Mesenchymal stem cell (in vitro differentiated cells and primary cell): ENCODE measurements at regions not wholly inside any gene's neighbourhood (a gene's known extent, or its start where the extent isn't known, plus 50 kb on each side); places are given as distances from the start of the nearest gene placed in this dataset.

Source experiments
- DNase-seq: peaks from one replicate; pipeline ENCODE4 v3.0.0-alpha.2; 2013
- H2AFZ ChIP-seq: one replicate; pipeline ENCODE4 v1.6.1; 2013; ENCODE audit warnings: low read depth, mild to moderate bottlenecking, control low read depth, inconsistent platforms, low read length, moderate library complexity
- H2AK5ac ChIP-seq: 2 replicates; pipeline ENCODE4 v1.6.1; 2013; ENCODE audit warnings: low read length, moderate library complexity, mild to moderate bottlenecking, inconsistent platforms; ENCODE audit not compliant: severe bottlenecking
- H2BK120ac ChIP-seq: one replicate; pipeline ENCODE4 v1.6.1; 2013; ENCODE audit warnings: low read depth, mild to moderate bottlenecking, inconsistent platforms, low read length, moderate library complexity
- H2BK12ac ChIP-seq, 2 experiments: one replicate each; pipeline ENCODE4 v1.6.1; 2013; ENCODE audit warnings: inconsistent platforms in 2 of 2, low read length in 2 of 2, mild to moderate bottlenecking in 2 of 2, moderate library complexity in 2 of 2, control low read depth in 1 of 2
- H2BK15ac ChIP-seq: one replicate; pipeline ENCODE4 v1.6.1; 2013; ENCODE audit warnings: mild to moderate bottlenecking, low read depth, inconsistent platforms; ENCODE audit not compliant: poor library complexity, severe bottlenecking
- H2BK5ac ChIP-seq: 2 replicates; pipeline ENCODE4 v1.6.1; 2013; ENCODE audit warnings: low read depth, mild to moderate bottlenecking, low read length, control low read depth, inconsistent platforms; ENCODE audit not compliant: poor library complexity, severe bottlenecking
- H3K14ac ChIP-seq, 2 experiments: one replicate each; pipeline ENCODE4 v1.6.1; 2013; ENCODE audit warnings: inconsistent platforms in 2 of 2, low read length in 2 of 2, control low read depth in 1 of 2, mild to moderate bottlenecking in 1 of 2, moderate library complexity in 1 of 2
- H3K18ac ChIP-seq, 2 experiments: one replicate each; pipeline ENCODE4 v1.6.1; 2013; ENCODE audit warnings: inconsistent platforms in 2 of 2, low read length in 2 of 2, control low read depth in 1 of 2, low read depth in 1 of 2, mild to moderate bottlenecking in 1 of 2
- H3K23ac ChIP-seq, 2 experiments: one replicate each; pipeline ENCODE4 v1.6.1; 2013; ENCODE audit warnings: inconsistent platforms in 2 of 2, low read length in 2 of 2, mild to moderate bottlenecking in 2 of 2, moderate library complexity in 2 of 2, control low read depth in 1 of 2
- H3K27ac ChIP-seq: 2 replicates; pipeline ENCODE4 v1.5.1; 2013; ENCODE audit warnings: mild to moderate bottlenecking, moderate library complexity, low read length, control low read depth, inconsistent platforms; ENCODE audit not compliant: poor library complexity, severe bottlenecking
- H3K27me3 ChIP-seq, 2 experiments: 2 replicates each; pipeline versions ENCODE4 v1.6.1 to v1.7.0; 2013; ENCODE audit warnings: low read length in 2 of 2, mild to moderate bottlenecking in 2 of 2, moderate library complexity in 2 of 2, control low read depth in 1 of 2, inconsistent platforms in 1 of 2; ENCODE audit not compliant: control insufficient read depth in 1 of 2, insufficient read depth in 1 of 2
- H3K36me3 ChIP-seq, 2 experiments: 2 replicates each; pipeline versions ENCODE4 v1.6.1 to v1.7.0; 2013; ENCODE audit warnings: low read length in 2 of 2, control low read depth in 1 of 2, inconsistent platforms in 1 of 2, low read depth in 1 of 2, mild to moderate bottlenecking in 1 of 2; ENCODE audit not compliant: insufficient read depth in 2 of 2, control insufficient read depth in 1 of 2
- H3K4ac ChIP-seq, 2 experiments: one replicate each; pipeline ENCODE4 v1.6.1; 2013; ENCODE audit warnings: inconsistent platforms in 2 of 2, low read length in 2 of 2, mild to moderate bottlenecking in 2 of 2, moderate library complexity in 2 of 2, control low read depth in 1 of 2, low read depth in 1 of 2
- H3K4me1 ChIP-seq: 2 replicates; pipeline ENCODE4 v1.6.1; 2013; ENCODE audit warnings: low read depth, low read length, control low read depth; ENCODE audit not compliant: control insufficient read depth, insufficient read depth
- H3K4me2 ChIP-seq: 2 replicates; pipeline ENCODE4 v1.6.1; 2013; ENCODE audit warnings: low read length, mild to moderate bottlenecking, inconsistent platforms; ENCODE audit not compliant: poor library complexity, severe bottlenecking
- H3K4me3 ChIP-seq, 2 experiments: 2 replicates each; pipeline versions ENCODE4 v1.5.1 to v1.7.0; 2013; ENCODE audit warnings: low read length in 2 of 2, mild to moderate bottlenecking in 2 of 2, control low read depth in 1 of 2, low read depth in 1 of 2; ENCODE audit not compliant: insufficient read depth in 1 of 2
- H3K79me1 ChIP-seq: replicated peaks from 2 replicates; pipeline ENCODE4 v1.6.1; 2013; ENCODE audit warnings: mild to moderate bottlenecking, control low read depth, low read length, inconsistent platforms; ENCODE audit not compliant: poor library complexity, severe bottlenecking
- H3K9ac ChIP-seq: 2 replicates; pipeline ENCODE4 v1.7.0; 2013; ENCODE audit warnings: mild to moderate bottlenecking, low read length, moderate library complexity
- H3K9me3 ChIP-seq: 2 replicates; pipeline ENCODE4 v1.7.0; 2013; ENCODE audit warnings: mild to moderate bottlenecking, low read length; ENCODE audit not compliant: control insufficient read depth
- H4K8ac ChIP-seq: one replicate; pipeline ENCODE4 v1.6.1; 2013; ENCODE audit warnings: inconsistent platforms, mild to moderate bottlenecking, low read length, moderate library complexity
- H4K91ac ChIP-seq: one replicate; pipeline ENCODE4 v1.6.1; 2013; ENCODE audit warnings: mild to moderate bottlenecking, low read length, inconsistent platforms
- WGBS: methylation state at CpG from one replicate; pipeline ENCODE4 v1.1.7; 2013; ENCODE audit warnings: mixed read lengths; 5-methylcytosine and 5-hydroxymethylcytosine counted together

GRCh38 chr11:115910379-115910778 is 406.2 kb upstream of the CADM1 start:
- H3K4me1 ChIP-seq = no peaks in the 10 kb centered on the region
- no peak overlapping the region for H2AK5ac ChIP-seq
- H3K23ac ChIP-seq = no peak overlapping the region
- no peaks in the 10 kb centered on the region for H3K9me3 ChIP-seq
- H2BK5ac ChIP-seq = no peak overlapping the region
- no peak for DNase-seq
- no peak overlapping the region for H3K18ac ChIP-seq
- no peak overlapping the region for H4K8ac ChIP-seq
- H3K4me2 ChIP-seq = no peak overlapping the region
- H3K36me3 ChIP-seq = no peaks in the 10 kb centered on the region
- no peak overlapping the region for H2BK15ac ChIP-seq
- H3K4ac ChIP-seq = no peak overlapping the region
- no peak overlapping the region for H3K4me3 ChIP-seq
- no peak overlapping the region for H3K27ac ChIP-seq
- H2AFZ ChIP-seq = no peak overlapping the region
- peaks cover 0 to 5% of the 10 kb centered on the region in 2 experiments for H3K27me3 ChIP-seq
- H4K91ac ChIP-seq = no peak overlapping the region
- H2BK120ac ChIP-seq = no peak overlapping the region
- no peak overlapping the region for H2BK12ac ChIP-seq
- H3K79me1 ChIP-seq = no peaks in the 10 kb centered on the region
- H3K14ac ChIP-seq = no peak overlapping the region
- no peak overlapping the region for H3K9ac ChIP-seq
- 73% methylated on average over 1 of the region's 1 CpG for WGBS

- Histone ChIP-seq H3K4ac (no peak overlapping the region), H2BK5ac (no peak overlapping the region), H2BK15ac (no peak overlapping the region), H3K4me3 (no peak overlapping the region), H3K18ac (no peak overlapping the region), H3K27me3 (peaks cover 0 to under 1% of the 10 kb centered on the region in 2 experiments), H3K23ac (no peak overlapping the region), H3K27ac (no peak overlapping the region), H4K91ac (no peak overlapping the region), H3K4me2 (no peak overlapping the region), H4K8ac (no peak overlapping the region), H3K9me3 (peaks cover 3% of the 10 kb centered on the region), H2AFZ (no peak overlapping the region), H2BK12ac (no peak overlapping the region), H3K4me1 (no peaks in the 10 kb centered on the region), H3K36me3 (no peaks in the 10 kb centered on the region), H3K79me1 (no peaks in the 10 kb centered on the region), H2BK120ac (no peak overlapping the region), H3K14ac (no peak overlapping the region), H2AK5ac (no peak overlapping the region), H3K9ac (no peak overlapping the region)
- 50% methylated on average over 3 of the region's 3 CpGs for WGBS
- no peak for DNase-seq
Observed at GRCh38 chr11:115906171-115906570, 402.0 kb upstream of the CADM1 start.

GRCh38 chr11:115905341-115906000 is 401.3 kb upstream of the CADM1 start:
- Histone ChIP-seq H2BK5ac (no peak overlapping the region), H2BK12ac (no peak overlapping the region), H3K27me3 (peaks cover 0 to 3% of the 10 kb centered on the region in 2 experiments), H3K14ac (no peak overlapping the region), H2BK15ac (no peak overlapping the region), H3K9me3 (peaks cover 3% of the 10 kb centered on the region), H2AFZ (no peak overlapping the region), H3K4me2 (no peak overlapping the region), H3K23ac (no peak overlapping the region), H4K8ac (no peak overlapping the region), H3K4me3 (no peak overlapping the region), H3K27ac (no peak overlapping the region), H3K9ac (no peak overlapping the region), H3K79me1 (no peaks in the 10 kb centered on the region), H3K4ac (no peak overlapping the region), H4K91ac (no peak overlapping the region), H3K18ac (no peak overlapping the region), H3K4me1 (no peaks in the 10 kb centered on the region), H2BK120ac (no peak overlapping the region), H2AK5ac (no peak overlapping the region), H3K36me3 (no peaks in the 10 kb centered on the region)
- no peak for DNase-seq
- WGBS = 100% methylated on average over 2 of the region's 3 CpGs

GRCh38 chr11:115903179-115903578 is 399.0 kb upstream of the CADM1 start:
- Histone ChIP-seq H2BK12ac (no peak overlapping the region), H4K91ac (no peak overlapping the region), H2AFZ (no peak overlapping the region), H4K8ac (no peak overlapping the region), H3K4me1 (no peaks in the 10 kb centered on the region), H3K27ac (no peak overlapping the region), H3K79me1 (no peaks in the 10 kb centered on the region), H3K27me3 (peaks cover 0 to 3% of the 10 kb centered on the region in 2 experiments), H3K4ac (no peak overlapping the region), H2BK120ac (no peak overlapping the region), H3K9me3 (peaks cover 3% of the 10 kb centered on the region), H3K14ac (no peak overlapping the region), H2BK5ac (no peak overlapping the region), H3K36me3 (no peaks in the 10 kb centered on the region), H3K18ac (no peak overlapping the region), H3K23ac (no peak overlapping the region), H3K9ac (no peak overlapping the region), H2AK5ac (no peak overlapping the region), H3K4me3 (no peak overlapping the region), H2BK15ac (no peak overlapping the region), H3K4me2 (no peak overlapping the region)
- DNase-seq = no peak
- 85% methylated on average over 4 of the region's 4 CpGs for WGBS
